B cell (primary cell): ENCODE measurements at regions not wholly inside any gene's neighbourhood (a gene's known extent, or its start where the extent isn't known, plus 50 kb on each side); places are given as distances from the start of the nearest gene placed in this dataset.

Experiments
- EZH2 ChIP-seq: IDR thresholded peaks from 2 replicates; pipeline ENCODE4 v1.6.1; 2012; ENCODE audit warnings: borderline replicate concordance, low read depth, mild to moderate bottlenecking, moderate library complexity, low read length; ENCODE audit not compliant: insufficient read depth, poor library complexity, severe bottlenecking
- TF ChIP-seq, protein P1 (sequence below): fragments of 200-600 bp; IDR thresholded peaks from one replicate; pipeline ENCODE4 v1.8.0; 2022; ENCODE audit warnings: antibody characterized with exemption, mild to moderate bottlenecking

DNA sequence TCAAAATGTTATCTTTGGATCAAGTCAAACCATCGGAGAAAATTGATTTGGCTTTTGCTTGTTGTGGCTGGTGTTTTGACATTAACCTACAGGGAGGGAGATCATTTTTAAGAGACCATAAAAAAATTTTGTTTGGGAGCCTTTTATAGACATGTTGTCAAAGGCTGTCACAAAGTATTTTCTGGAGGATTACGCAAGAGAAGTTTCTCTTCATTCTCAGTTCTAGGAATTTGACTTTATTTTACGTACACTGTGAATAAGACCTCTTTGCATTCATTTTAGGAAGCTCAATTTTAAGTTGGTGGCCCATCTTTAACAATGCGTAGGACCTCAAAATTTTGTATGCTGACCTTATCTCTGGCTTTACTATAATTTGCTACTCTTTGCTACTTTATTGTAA, 50.2 kb upstream of the SLC44A1 start:
- TF ChIP-seq, protein P1, sequence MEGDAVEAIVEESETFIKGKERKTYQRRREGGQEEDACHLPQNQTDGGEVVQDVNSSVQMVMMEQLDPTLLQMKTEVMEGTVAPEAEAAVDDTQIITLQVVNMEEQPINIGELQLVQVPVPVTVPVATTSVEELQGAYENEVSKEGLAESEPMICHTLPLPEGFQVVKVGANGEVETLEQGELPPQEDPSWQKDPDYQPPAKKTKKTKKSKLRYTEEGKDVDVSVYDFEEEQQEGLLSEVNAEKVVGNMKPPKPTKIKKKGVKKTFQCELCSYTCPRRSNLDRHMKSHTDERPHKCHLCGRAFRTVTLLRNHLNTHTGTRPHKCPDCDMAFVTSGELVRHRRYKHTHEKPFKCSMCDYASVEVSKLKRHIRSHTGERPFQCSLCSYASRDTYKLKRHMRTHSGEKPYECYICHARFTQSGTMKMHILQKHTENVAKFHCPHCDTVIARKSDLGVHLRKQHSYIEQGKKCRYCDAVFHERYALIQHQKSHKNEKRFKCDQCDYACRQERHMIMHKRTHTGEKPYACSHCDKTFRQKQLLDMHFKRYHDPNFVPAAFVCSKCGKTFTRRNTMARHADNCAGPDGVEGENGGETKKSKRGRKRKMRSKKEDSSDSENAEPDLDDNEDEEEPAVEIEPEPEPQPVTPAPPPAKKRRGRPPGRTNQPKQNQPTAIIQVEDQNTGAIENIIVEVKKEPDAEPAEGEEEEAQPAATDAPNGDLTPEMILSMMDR: no peak
- no peak for TF ChIP-seq EZH2
